CD14-positive monocyte (primary cell): ENCODE measurements at regions not wholly inside any gene's neighbourhood (a gene's known extent, or its start where the extent isn't known, plus 50 kb on each side); places are given as distances from the start of the nearest gene placed in this dataset.

ENCODE experiments used
- DNase-seq, 3 donors: peaks; one replicate each; pipeline ENCODE4 v3.0.0-alpha.2; 2011 to 2022
- H2AFZ ChIP-seq: 2 replicates; pipeline ENCODE4 v1.6.0; 2012; ENCODE audit warnings: mild to moderate bottlenecking, low read depth, low read length, inconsistent platforms; ENCODE audit not compliant: insufficient read depth, poor library complexity, severe bottlenecking
- H3K27ac ChIP-seq, 2 donors: 1 replicate in 1 of 2; 2 replicates in 1 of 2; pipeline ENCODE4 v1.5.1; 2012 to 2013; ENCODE audit warnings: low read length in 2 of 2, control low read depth in 1 of 2, inconsistent platforms in 1 of 2, low read depth in 1 of 2, mild to moderate bottlenecking in 1 of 2
- H3K27me3 ChIP-seq, 2 donors: one replicate each; pipeline versions ENCODE4 v1.6.0 to v1.6.1; 2011 to 2013; ENCODE audit warnings: low read length in 2 of 2; ENCODE audit not compliant: control insufficient read depth in 2 of 2, insufficient read depth in 2 of 2
- H3K36me3 ChIP-seq, 2 donors: replicated peaks in 1 of 2; 1 replicate in 1 of 2; 2 replicates in 1 of 2; pipeline versions ENCODE4 v1.5.1 to v1.6.1; 2012 to 2013; ENCODE audit warnings: low read length in 2 of 2, control low read depth in 1 of 2, inconsistent platforms in 1 of 2, mild to moderate bottlenecking in 1 of 2; ENCODE audit not compliant: insufficient read depth in 2 of 2, control insufficient read depth in 1 of 2
- H3K4me1 ChIP-seq, 2 donors: 1 replicate in 1 of 2; 2 replicates in 1 of 2; pipeline versions ENCODE4 v1.5.1 to v1.6.1; 2012 to 2013; ENCODE audit warnings: low read length in 2 of 2, control low read depth in 1 of 2, inconsistent platforms in 1 of 2, mild to moderate bottlenecking in 1 of 2, moderate library complexity in 1 of 2; ENCODE audit not compliant: insufficient read depth in 2 of 2, control insufficient read depth in 1 of 2
- H3K4me2 ChIP-seq: replicated peaks from 2 replicates; pipeline ENCODE3; 2012; ENCODE audit warnings: low read length, moderate library complexity, mild to moderate bottlenecking; ENCODE audit not compliant: poor library complexity, severe bottlenecking; ENCODE audit errors: extremely low read depth
- H3K4me3 ChIP-seq, 3 experiments: fragments of 200-600 bp in 1 of 3; sonication (generic) in 1 of 3; replicated peaks in 1 of 3; 1 replicate in 2 of 3; 2 replicates in 1 of 3; pipeline ENCODE4 v1.5.1; 2011 to 2013; ENCODE audit warnings: low read length in 3 of 3, mild to moderate bottlenecking in 3 of 3, control low read depth in 2 of 3, low read depth in 2 of 3, inconsistent platforms in 1 of 3, moderate library complexity in 1 of 3
- H3K79me2 ChIP-seq: 2 replicates; pipeline ENCODE4 v1.6.0; 2012; ENCODE audit warnings: mild to moderate bottlenecking, control low read depth, inconsistent platforms, low read length, moderate library complexity; ENCODE audit not compliant: insufficient read depth
- H3K9ac ChIP-seq: 2 replicates; pipeline ENCODE4 v1.6.0; 2017; ENCODE audit warnings: low read length, mild to moderate bottlenecking; ENCODE audit not compliant: insufficient read depth, poor library complexity, severe bottlenecking
- H3K9me3 ChIP-seq, 2 donors: replicated peaks in 1 of 2; 1 replicate in 1 of 2; 2 replicates in 1 of 2; pipeline versions ENCODE4 v1.5.1 to v1.6.1; 2012 to 2013; ENCODE audit warnings: low read length in 2 of 2, control low read depth in 1 of 2; ENCODE audit not compliant: control insufficient read depth in 1 of 2, insufficient read depth in 1 of 2
- H4K20me1 ChIP-seq: 2 replicates; pipeline ENCODE4 v1.6.0; 2012; ENCODE audit warnings: mild to moderate bottlenecking, low read length, control low read depth, moderate library complexity; ENCODE audit not compliant: insufficient read depth
- H3K27ac Mint-ChIP-seq, 7 donors: one replicate each; pipeline ENCODE4 v1.8.0; 2020; ENCODE audit warnings: mild to moderate bottlenecking in 7 of 7, mixed read lengths in 7 of 7, moderate library complexity in 6 of 7, inconsistent platforms in 2 of 7
- H3K27me3 Mint-ChIP-seq, 3 donors: one replicate each; pipeline ENCODE4 v1.8.0; 2021 to 2022; ENCODE audit warnings: low read depth in 3 of 3, mild to moderate bottlenecking in 3 of 3, mixed read lengths in 3 of 3, moderate library complexity in 3 of 3, inconsistent platforms in 1 of 3
- H3K36me3 Mint-ChIP-seq, 2 donors: one replicate each; pipeline ENCODE4 v1.8.0; 2020; ENCODE audit warnings: mixed read lengths in 2 of 2, inconsistent platforms in 1 of 2, mild to moderate bottlenecking in 1 of 2
- H3K4me1 Mint-ChIP-seq: one replicate; pipeline ENCODE4 v1.8.0; 2020; ENCODE audit warnings: mild to moderate bottlenecking, mixed read lengths
- H3K4me3 Mint-ChIP-seq, 2 donors: one replicate each; pipeline ENCODE4 v1.8.0; 2020; ENCODE audit warnings: mild to moderate bottlenecking in 2 of 2, mixed read lengths in 2 of 2, moderate library complexity in 1 of 2
- H3K9me3 Mint-ChIP-seq, 7 donors: one replicate each; pipeline ENCODE4 v1.8.0; 2020 to 2022; ENCODE audit warnings: mixed read lengths in 7 of 7, mild to moderate bottlenecking in 6 of 7, moderate library complexity in 6 of 7, inconsistent platforms in 2 of 7
- CTCF ChIP-seq: fragments of 200-600 bp; IDR thresholded peaks from one replicate; pipeline ENCODE4 v1.8.0; 2022; ENCODE audit warnings: antibody characterized with exemption, mild to moderate bottlenecking
- WGBS: methylation state at CpG from one replicate; pipeline ENCODE4 v1.1.5; 2013; ENCODE audit warnings: missing lambda C conversion rate; ENCODE audit not compliant: insufficient coverage; 5-methylcytosine and 5-hydroxymethylcytosine counted together
- intact Hi-C, 2 donors: fragments of 100-400 bp; cut with micrococcal nuclease; formaldehyde crosslinking; loops; one replicate each; pipeline versions ENCODE4 v1.15.0 to v1.15.1; 2023

- intact Hi-C loops, result no loop called here
- no peak for DNase-seq
- H2AFZ ChIP-seq, result no peak overlapping the region
- no peaks in the 10 kb centered on the region for H3K27me3 ChIP-seq
- Mint-ChIP-seq H3K36me3 (no peaks in the 10 kb centered on the region), H3K27me3 (peaks cover 0 to 4% (median 2%) of the 10 kb centered on the region in 3 donors), H3K4me3 (no peak overlapping the region), H3K9me3 (peaks cover 0 to 2% (median 0%) of the 10 kb centered on the region in 7 donors), H3K27ac (peak overlapping the region in 2 of 7 donors; percentile 18 to 30), H3K4me1 (no peaks in the 10 kb centered on the region)
- no peak overlapping the region for H3K27ac ChIP-seq
- H3K4me1 ChIP-seq, result no peaks in the 10 kb centered on the region
- TF ChIP-seq CTCF, result no peak
- no peak overlapping the region for H3K4me3 ChIP-seq
- H3K36me3 ChIP-seq, result no peaks in the 10 kb centered on the region
- no peaks in the 10 kb centered on the region for H3K9me3 ChIP-seq
- no peaks in the 10 kb centered on the region for H4K20me1 ChIP-seq
- H3K9ac ChIP-seq, result no peak overlapping the region
- no peaks in the 10 kb centered on the region for H3K79me2 ChIP-seq
- no peak overlapping the region for H3K4me2 ChIP-seq
Measured at GRCh38 chr7:93704217-93704616, 129.7 kb upstream of the CALCR start.

- no peaks in the 10 kb centered on the region for H3K36me3 Mint-ChIP-seq
Measured at GRCh38 chr7:93697901-93698300, 123.4 kb upstream of the CALCR start.

More at GRCh38 chr7:93697901-93698300, 123.4 kb upstream of the CALCR start:
- no peak overlapping the region for H3K27ac ChIP-seq
- no peaks in the 10 kb centered on the region for H3K9me3 Mint-ChIP-seq
- H3K27me3 Mint-ChIP-seq, result peaks cover 0 to 2% (median 0%) of the 10 kb centered on the region in 3 donors
- no peaks in the 10 kb centered on the region for H3K36me3 ChIP-seq
- H3K79me2 ChIP-seq, result no peaks in the 10 kb centered on the region
- intact Hi-C loops, result no loop called here
- H4K20me1 ChIP-seq, result no peaks in the 10 kb centered on the region
- H3K9me3 ChIP-seq, result no peaks in the 10 kb centered on the region
- no peak overlapping the region for H3K4me3 Mint-ChIP-seq
- H3K4me3 ChIP-seq, result no peak overlapping the region
- no peaks in the 10 kb centered on the region for H3K4me1 Mint-ChIP-seq
- H3K27ac Mint-ChIP-seq, result no peak overlapping the region
- H3K27me3 ChIP-seq, result no peaks in the 10 kb centered on the region
- H2AFZ ChIP-seq, result no peak overlapping the region
- TF ChIP-seq CTCF, result no peak
- WGBS, result no CpG with 5 or more reads among the region's 1 CpG
- H3K4me1 ChIP-seq, result no peaks in the 10 kb centered on the region
- H3K9ac ChIP-seq, result no peak overlapping the region
- no peak overlapping the region for H3K4me2 ChIP-seq
- no peak for DNase-seq
